ENCODE measurements at regions not wholly inside any gene's neighbourhood (a gene's known extent, or its start where the extent isn't known, plus 50 kb on each side); places are given as distances from the start of the nearest gene placed in this dataset.
"Not testable (repeated sequence)": the region's sequence is repeated elsewhere in the genome, so short reads cannot be mapped to it uniquely, and the experiment has no call there.

- Histone ChIP-seq H3K4me3 (ENCODE audit: low read length) (no peak overlapping the region), H3K36me3 (ENCODE audit: insufficient read depth, low read length) (no peaks in the 10 kb centered on the region), H3K9me3 (ENCODE audit: low read length) (peaks cover 3% of the 10 kb centered on the region), H3K27me3 (ENCODE audit: insufficient read depth, low read length) (no peaks in the 10 kb centered on the region), H2AFZ (ENCODE audit: low read depth, low read length) (no peak overlapping the region), H3K4me1 (ENCODE audit: insufficient read depth, low read length) (no peaks in the 10 kb centered on the region)
Measured at GRCh38 chr4:167955006-167955405, 137.3 kb upstream of the ANXA10 start.

- Histone ChIP-seq H3K4me3 (ENCODE audit: low read length) (no peak overlapping the region), H3K4me1 (ENCODE audit: insufficient read depth, low read length) (no peaks in the 10 kb centered on the region), H2AFZ (ENCODE audit: low read depth, low read length) (no peak overlapping the region), H3K36me3 (ENCODE audit: insufficient read depth, low read length) (no peaks in the 10 kb centered on the region), H3K9me3 (ENCODE audit: low read length) (peaks cover 3% of the 10 kb centered on the region), H3K27me3 (ENCODE audit: insufficient read depth, low read length) (no peaks in the 10 kb centered on the region)
Measured at GRCh38 chr4:167956676-167957075, 135.7 kb upstream of the ANXA10 start.

GRCh38 chr4:167964766-167965373, 127.5 kb upstream of the ANXA10 start:
- H3K36me3 ChIP-seq (ENCODE audit: insufficient read depth, low read length), result no peaks in the 10 kb centered on the region
- H2AFZ ChIP-seq (ENCODE audit: low read depth, low read length), result peak overlapping the region; percentile 7
- H3K4me1 ChIP-seq (ENCODE audit: insufficient read depth, low read length), result peaks cover 10% of the 10 kb centered on the region
- no peaks in the 10 kb centered on the region for H3K9me3 ChIP-seq (ENCODE audit: low read length)
- no peak overlapping the region for H3K4me3 ChIP-seq (ENCODE audit: low read length)
- no peaks in the 10 kb centered on the region for H3K27me3 ChIP-seq (ENCODE audit: insufficient read depth, low read length)

- Histone ChIP-seq H3K4me1 (ENCODE audit: insufficient read depth, low read length) (peaks cover 10% of the 10 kb centered on the region), H3K4me3 (ENCODE audit: low read length) (no peak overlapping the region), H3K27me3 (ENCODE audit: insufficient read depth, low read length) (no peaks in the 10 kb centered on the region), H3K9me3 (ENCODE audit: low read length) (no peaks in the 10 kb centered on the region), H3K36me3 (ENCODE audit: insufficient read depth, low read length) (no peaks in the 10 kb centered on the region), H2AFZ (ENCODE audit: low read depth, low read length) (no peak overlapping the region)
Measured at GRCh38 chr4:167966143-167966542, 126.2 kb upstream of the ANXA10 start.

GRCh38 chr4:167973513-167973912, 118.8 kb upstream of the ANXA10 start:
- no peaks in the 10 kb centered on the region for H3K36me3 ChIP-seq (ENCODE audit: insufficient read depth, low read length)
- no peaks in the 10 kb centered on the region for H3K9me3 ChIP-seq (ENCODE audit: low read length)
- no peaks in the 10 kb centered on the region for H3K4me1 ChIP-seq (ENCODE audit: insufficient read depth, low read length)
- no peak overlapping the region for H2AFZ ChIP-seq (ENCODE audit: low read depth, low read length)
- no peaks in the 10 kb centered on the region for H3K27me3 ChIP-seq (ENCODE audit: insufficient read depth, low read length)
- no peak overlapping the region for H3K4me3 ChIP-seq (ENCODE audit: low read length)

- Histone ChIP-seq H3K9me3 (ENCODE audit: low read length) (no peaks in the 10 kb centered on the region), H2AFZ (ENCODE audit: low read depth, low read length) (no peak overlapping the region)
Measured at GRCh38 chr4:167985565-167985964, 106.8 kb upstream of the ANXA10 start.

GRCh38 chr4:167986044-167986443, 106.3 kb upstream of the ANXA10 start:
- Histone ChIP-seq H3K9me3 (ENCODE audit: low read length) (no peaks in the 10 kb centered on the region), H2AFZ (ENCODE audit: low read depth, low read length) (no peak overlapping the region), H3K4me3 (ENCODE audit: low read length) (no peak overlapping the region), H3K27me3 (ENCODE audit: insufficient read depth, low read length) (no peaks in the 10 kb centered on the region), H3K36me3 (ENCODE audit: insufficient read depth, low read length) (no peaks in the 10 kb centered on the region), H3K4me1 (ENCODE audit: insufficient read depth, low read length) (no peaks in the 10 kb centered on the region)

More at GRCh38 chr4:167985565-167985964, 106.8 kb upstream of the ANXA10 start:
- no peak overlapping the region for H3K4me3 ChIP-seq (ENCODE audit: low read length)
- H3K4me1 ChIP-seq (ENCODE audit: insufficient read depth, low read length), result no peaks in the 10 kb centered on the region
- H3K27me3 ChIP-seq (ENCODE audit: insufficient read depth, low read length), result no peaks in the 10 kb centered on the region
- H3K36me3 ChIP-seq (ENCODE audit: insufficient read depth, low read length), result no peaks in the 10 kb centered on the region

- Histone ChIP-seq H3K9me3 (ENCODE audit: low read length) (no peaks in the 10 kb centered on the region), H3K27me3 (ENCODE audit: insufficient read depth, low read length) (no peaks in the 10 kb centered on the region), H3K36me3 (ENCODE audit: insufficient read depth, low read length) (no peaks in the 10 kb centered on the region), H3K4me1 (ENCODE audit: insufficient read depth, low read length) (no peaks in the 10 kb centered on the region), H2AFZ (ENCODE audit: low read depth, low read length) (no peak overlapping the region), H3K4me3 (ENCODE audit: low read length) (no peak overlapping the region)
Measured at GRCh38 chr4:167987285-167987684, 105.1 kb upstream of the ANXA10 start.

- H3K9me3 ChIP-seq (ENCODE audit: low read length), result no peaks in the 10 kb centered on the region
- H3K27me3 ChIP-seq (ENCODE audit: insufficient read depth, low read length), result no peaks in the 10 kb centered on the region
- H2AFZ ChIP-seq (ENCODE audit: low read depth, low read length), result no peak overlapping the region
- no peaks in the 10 kb centered on the region for H3K4me1 ChIP-seq (ENCODE audit: insufficient read depth, low read length)
- H3K4me3 ChIP-seq (ENCODE audit: low read length), result no peak overlapping the region
- no peaks in the 10 kb centered on the region for H3K36me3 ChIP-seq (ENCODE audit: insufficient read depth, low read length)
Measured at GRCh38 chr4:167989815-167990214, 102.5 kb upstream of the ANXA10 start.

- not testable (repeated sequence) for H2AFZ ChIP-seq (ENCODE audit: low read depth, low read length); H3K9me3 ChIP-seq (ENCODE audit: low read length); H3K27me3 ChIP-seq (ENCODE audit: insufficient read depth, low read length); H3K36me3 ChIP-seq (ENCODE audit: insufficient read depth, low read length); H3K4me3 ChIP-seq (ENCODE audit: low read length); H3K4me1 ChIP-seq (ENCODE audit: insufficient read depth, low read length)
Measured at GRCh38 chr4:168008112-168008511, 84.2 kb upstream of the ANXA10 start.

GRCh38 chr4:168019019-168019651, 73.2 kb upstream of the ANXA10 start:
- H3K36me3 ChIP-seq (ENCODE audit: insufficient read depth, low read length), result no peaks in the 10 kb centered on the region
- H3K27me3 ChIP-seq (ENCODE audit: insufficient read depth, low read length), result no peaks in the 10 kb centered on the region
- peaks cover 10% of the 10 kb centered on the region for H3K4me1 ChIP-seq (ENCODE audit: insufficient read depth, low read length)
- H3K9me3 ChIP-seq (ENCODE audit: low read length), result peaks cover 2% of the 10 kb centered on the region
- no peak overlapping the region for H2AFZ ChIP-seq (ENCODE audit: low read depth, low read length)
- H3K4me3 ChIP-seq (ENCODE audit: low read length), result no peak overlapping the region

GRCh38 chr4:168019921-168020320, 72.4 kb upstream of the ANXA10 start:
- Histone ChIP-seq H3K27me3 (ENCODE audit: insufficient read depth, low read length) (no peaks in the 10 kb centered on the region), H3K4me3 (ENCODE audit: low read length) (no peak overlapping the region), H3K36me3 (ENCODE audit: insufficient read depth, low read length) (no peaks in the 10 kb centered on the region), H3K9me3 (ENCODE audit: low read length) (peaks cover 2% of the 10 kb centered on the region), H2AFZ (ENCODE audit: low read depth, low read length) (no peak overlapping the region), H3K4me1 (ENCODE audit: insufficient read depth, low read length) (peaks cover 6% of the 10 kb centered on the region)

GRCh38 chr4:168021666-168022065, 70.7 kb upstream of the ANXA10 start:
- Histone ChIP-seq H3K27me3 (ENCODE audit: insufficient read depth, low read length) (no peaks in the 10 kb centered on the region), H3K4me1 (ENCODE audit: insufficient read depth, low read length) (no peaks in the 10 kb centered on the region), H3K9me3 (ENCODE audit: low read length) (peaks cover 2% of the 10 kb centered on the region), H3K36me3 (ENCODE audit: insufficient read depth, low read length) (no peaks in the 10 kb centered on the region), H3K4me3 (ENCODE audit: low read length) (no peak overlapping the region), H2AFZ (ENCODE audit: low read depth, low read length) (no peak overlapping the region)

- Histone ChIP-seq H3K27me3 (ENCODE audit: insufficient read depth, low read length) (no peaks in the 10 kb centered on the region), H3K36me3 (ENCODE audit: insufficient read depth, low read length) (no peaks in the 10 kb centered on the region), H3K9me3 (ENCODE audit: low read length) (no peaks in the 10 kb centered on the region), H3K4me3 (ENCODE audit: low read length) (no peak overlapping the region), H3K4me1 (ENCODE audit: insufficient read depth, low read length) (no peaks in the 10 kb centered on the region), H2AFZ (ENCODE audit: low read depth, low read length) (no peak overlapping the region)
Measured at GRCh38 chr4:168028568-168028967, 63.8 kb upstream of the ANXA10 start.

Data from neuron (in vitro differentiated cells).